Thymus (tissue), 11 donors: ENCODE measurements at regions not wholly inside any gene's neighbourhood (a gene's known extent, or its start where the extent isn't known, plus 50 kb on each side); places are given as distances from the start of the nearest gene placed in this dataset.

ENCODE experiments used
- DNase-seq, 9 donors: peaks; one replicate each; pipeline ENCODE4 v3.0.0-alpha.2; 2013; ENCODE audit warnings: low spot score in 9 of 9, low read depth in 6 of 9, missing footprints in 1 of 9
- H3K27ac ChIP-seq, 2 donors: one replicate each; pipeline ENCODE4 v1.5.1; 2013; ENCODE audit warnings: control low read depth in 1 of 2, low read depth in 1 of 2, low read length in 1 of 2, mild to moderate bottlenecking in 1 of 2, moderate library complexity in 1 of 2
- H3K27me3 ChIP-seq, 2 donors: one replicate each; pipeline ENCODE4 v1.5.1; 2013; ENCODE audit warnings: low read length in 1 of 2; ENCODE audit not compliant: control insufficient read depth in 2 of 2, insufficient read depth in 1 of 2
- H3K36me3 ChIP-seq, 2 donors: one replicate each; pipeline ENCODE4 v1.5.1; 2013; ENCODE audit warnings: low read length in 1 of 2, mild to moderate bottlenecking in 1 of 2, moderate library complexity in 1 of 2; ENCODE audit not compliant: control insufficient read depth in 2 of 2, insufficient read depth in 2 of 2
- H3K4me1 ChIP-seq, 2 donors: one replicate each; pipeline ENCODE4 v1.5.1; 2013; ENCODE audit warnings: low read length in 2 of 2; ENCODE audit not compliant: control insufficient read depth in 2 of 2, insufficient read depth in 2 of 2
- H3K4me3 ChIP-seq, 2 donors: one replicate each; pipeline ENCODE4 v1.5.1; 2013; ENCODE audit warnings: low read length in 2 of 2, control low read depth in 1 of 2, mild to moderate bottlenecking in 1 of 2
- H3K9me3 ChIP-seq, 2 donors: one replicate each; pipeline ENCODE4 v1.5.1; 2013; ENCODE audit warnings: low read length in 1 of 2, mild to moderate bottlenecking in 1 of 2; ENCODE audit not compliant: control insufficient read depth in 2 of 2, insufficient read depth in 1 of 2
- WGBS: extraction: QIAGEN DNeasy Blood & Tissue Kit; methylation state at CpG from one replicate; pipeline ENCODE4 v1.1.7; 2013; 5-methylcytosine and 5-hydroxymethylcytosine counted together
- donor health status: healthy.

DNA sequence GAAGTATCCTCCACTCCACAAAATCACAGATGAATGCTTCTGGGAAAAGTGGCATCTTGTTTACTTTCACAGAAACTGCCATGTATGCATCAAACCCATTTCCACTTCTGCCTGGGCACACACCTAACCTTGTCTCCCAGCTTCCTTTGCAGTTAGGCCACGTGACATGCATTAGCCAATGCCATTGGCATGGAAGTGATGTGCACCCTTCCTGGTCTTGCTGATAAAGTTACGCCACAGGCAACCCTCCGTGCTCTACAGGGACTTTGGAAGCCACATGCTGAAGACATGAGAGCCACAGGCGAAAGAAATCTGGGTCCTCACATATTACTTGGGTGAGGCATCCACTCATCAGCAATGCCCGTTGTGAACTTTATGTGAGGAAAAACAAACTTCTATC lies 123.3 kb downstream of the USP46 start:
- Histone ChIP-seq H3K4me1 (no peaks in the 10 kb centered on the region), H3K27ac (no peak overlapping the region), H3K9me3 (no peaks in the 10 kb centered on the region), H3K27me3 (no peaks in the 10 kb centered on the region), H3K4me3 (no peak overlapping the region), H3K36me3 (no peaks in the 10 kb centered on the region)
- no peak for DNase-seq
- WGBS, result 92% methylated on average over 5 of the region's 5 CpGs
